ENCODE measurements at regions not wholly inside any gene's neighbourhood (a gene's known extent, or its start where the extent isn't known, plus 50 kb on each side); places are given as distances from the start of the nearest gene placed in this dataset.

- DNase-seq: no peak
- in situ Hi-C loops (cut with HindIII; ENCODE audit: low pct_ligation_motif_present, low pct_unique_long_range_greater_than_20kb, low sequenced_read_pairs): loop anchor here (25.0 kb wide), 1 partner anchor 211 kb away; no protein-coding TSS in a partner anchor
These were observed 50.1 kb upstream of the EFEMP1 start for GRCh38 chr2:55973673-55974072.

GRCh38 chr2:55976681-55977080 lies 53.1 kb upstream of the EFEMP1 start:
- in situ Hi-C loops (cut with HindIII; ENCODE audit: low pct_ligation_motif_present, low pct_unique_long_range_greater_than_20kb, low sequenced_read_pairs): no loop called here

DNA sequence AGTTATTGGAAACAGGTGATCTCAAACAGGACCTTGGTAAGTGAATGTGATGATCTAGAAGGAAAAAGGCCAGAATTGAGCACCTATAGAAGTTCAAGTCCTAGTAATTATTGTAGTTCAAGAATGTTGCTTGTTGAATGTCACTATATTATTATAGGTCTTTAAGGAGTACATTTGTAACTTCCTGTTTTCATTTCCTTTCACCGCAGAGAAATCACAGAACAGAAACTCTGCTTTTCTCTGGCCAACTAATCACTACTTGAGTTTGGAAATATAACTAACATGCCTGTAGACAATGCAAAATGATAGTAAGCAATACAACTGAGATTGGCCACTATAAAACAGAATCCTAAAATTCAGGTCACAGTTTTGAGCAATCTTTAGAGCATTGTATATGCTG lies 61.8 kb upstream of the EFEMP1 start:
- in situ Hi-C loops (cut with HindIII; ENCODE audit: low pct_ligation_motif_present, low pct_unique_long_range_greater_than_20kb, low sequenced_read_pairs): no loop called here
- DNase-seq: no peak

More at GRCh38 chr2:55976681-55977080, 53.1 kb upstream of the EFEMP1 start:
- no peak for DNase-seq

DNA sequence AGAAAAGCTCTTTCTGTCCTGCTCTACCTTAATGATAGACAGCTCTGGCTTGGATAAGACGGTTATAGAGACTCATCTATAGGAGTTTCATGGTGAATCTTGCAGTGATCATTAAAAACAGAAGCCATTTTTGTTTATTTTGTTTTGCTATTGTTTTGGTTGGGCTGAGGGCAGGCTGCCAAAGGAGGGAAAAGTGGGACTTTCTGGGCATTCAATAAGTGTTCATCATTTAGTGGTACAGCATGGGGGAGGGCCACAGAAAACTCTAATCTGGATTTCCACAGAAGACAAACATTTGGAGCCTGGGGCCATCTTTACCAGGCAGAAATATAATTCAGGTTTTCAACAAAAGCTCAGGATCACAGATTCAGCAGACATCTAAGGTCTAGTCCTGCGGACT lies 62.4 kb upstream of the EFEMP1 start:
- DNase-seq: no peak
- in situ Hi-C loops (cut with HindIII; ENCODE audit: low pct_ligation_motif_present, low pct_unique_long_range_greater_than_20kb, low sequenced_read_pairs): no loop called here

DNA sequence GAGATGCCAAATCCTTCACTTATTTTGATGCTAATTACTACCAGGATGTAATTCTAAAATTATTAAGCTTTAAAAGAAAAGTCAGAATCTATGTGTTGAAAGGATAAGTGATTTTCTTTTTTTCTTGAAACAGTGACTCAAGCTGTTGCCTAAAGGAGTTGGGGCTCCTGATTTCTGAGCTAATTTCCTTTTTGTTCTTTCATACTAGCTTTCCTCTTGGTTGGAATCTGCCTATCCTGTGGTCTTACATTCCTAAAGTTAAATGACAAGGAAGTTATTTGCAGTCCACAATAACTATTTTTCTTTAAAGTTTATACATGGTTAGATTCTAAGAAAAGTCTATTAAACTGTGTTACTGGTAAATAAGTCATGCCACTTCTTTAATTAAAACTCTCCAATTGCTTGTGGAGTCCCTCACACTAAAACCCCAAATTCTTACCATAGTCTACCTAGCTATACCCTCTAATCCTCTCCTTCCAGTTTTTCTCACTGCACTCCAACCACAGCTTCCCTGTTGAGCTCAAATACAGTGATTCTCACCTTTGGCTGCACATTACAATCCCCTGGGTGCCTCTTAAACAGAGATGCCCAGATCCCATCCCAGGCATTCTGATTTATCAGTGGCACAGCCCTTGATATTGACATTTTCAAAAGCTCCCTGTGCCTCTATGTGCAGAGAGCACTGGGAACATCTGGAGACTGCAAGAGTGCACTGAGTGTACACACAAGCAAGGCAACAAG lies 63.3 kb upstream of the EFEMP1 start:
- no peak for DNase-seq
- in situ Hi-C loops (cut with HindIII; ENCODE audit: low pct_ligation_motif_present, low pct_unique_long_range_greater_than_20kb, low sequenced_read_pairs): no loop called here

- in situ Hi-C loops (cut with HindIII; ENCODE audit: low pct_ligation_motif_present, low pct_unique_long_range_greater_than_20kb, low sequenced_read_pairs): no loop called here
These were observed 65.8 kb upstream of the EFEMP1 start for GRCh38 chr2:55989405-55989804.

GRCh38 chr2:55992455-55992854 lies 68.9 kb upstream of the EFEMP1 start:
- in situ Hi-C loops (cut with HindIII; ENCODE audit: low pct_ligation_motif_present, low pct_unique_long_range_greater_than_20kb, low sequenced_read_pairs): no loop called here
- DNase-seq: peak; percentile 7

More at GRCh38 chr2:55989405-55989804, 65.8 kb upstream of the EFEMP1 start:
- DNase-seq: no peak

DNA sequence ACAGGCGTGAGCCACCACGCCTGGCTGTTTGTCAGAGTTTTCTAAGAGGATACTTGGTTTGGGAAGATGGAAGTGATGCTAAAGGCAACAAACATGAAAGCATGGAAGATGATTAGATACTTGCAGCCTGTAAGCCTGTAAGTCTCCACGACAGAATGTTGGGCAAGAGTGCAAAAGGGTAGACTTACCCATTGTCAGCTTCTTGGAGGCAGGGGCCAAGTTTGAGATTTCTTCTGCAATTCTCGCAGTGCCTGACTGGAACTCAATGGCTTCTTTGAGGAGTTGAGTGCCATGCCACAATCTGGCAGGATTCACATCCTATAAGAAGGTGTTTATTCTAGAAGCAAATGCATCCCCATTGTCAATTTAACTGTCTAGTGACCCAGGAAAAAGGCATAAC lies 70.1 kb upstream of the EFEMP1 start:
- in situ Hi-C loops (cut with HindIII; ENCODE audit: low pct_ligation_motif_present, low pct_unique_long_range_greater_than_20kb, low sequenced_read_pairs): no loop called here
- DNase-seq: no peak

DNA sequence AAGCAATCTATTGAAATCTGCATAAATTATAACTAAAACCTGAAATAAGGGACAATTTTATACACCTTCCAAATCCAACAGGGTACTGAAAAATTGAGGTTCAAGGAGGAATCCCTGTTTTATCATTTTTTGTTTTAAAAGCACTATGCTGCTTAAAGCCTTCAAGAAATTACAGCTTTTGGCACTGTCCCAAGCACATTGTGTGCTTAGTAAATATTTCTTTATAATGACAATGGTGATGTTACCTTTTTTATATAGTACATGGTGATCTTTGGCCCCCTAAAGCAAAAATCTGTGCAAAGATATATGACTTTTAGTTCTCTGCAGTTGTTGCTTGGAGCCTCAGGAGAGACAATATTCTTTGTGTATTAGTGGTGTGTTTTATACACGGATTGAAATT lies 71.6 kb upstream of the EFEMP1 start:
- DNase-seq: no peak
- in situ Hi-C loops (cut with HindIII; ENCODE audit: low pct_ligation_motif_present, low pct_unique_long_range_greater_than_20kb, low sequenced_read_pairs): no loop called here

DNA sequence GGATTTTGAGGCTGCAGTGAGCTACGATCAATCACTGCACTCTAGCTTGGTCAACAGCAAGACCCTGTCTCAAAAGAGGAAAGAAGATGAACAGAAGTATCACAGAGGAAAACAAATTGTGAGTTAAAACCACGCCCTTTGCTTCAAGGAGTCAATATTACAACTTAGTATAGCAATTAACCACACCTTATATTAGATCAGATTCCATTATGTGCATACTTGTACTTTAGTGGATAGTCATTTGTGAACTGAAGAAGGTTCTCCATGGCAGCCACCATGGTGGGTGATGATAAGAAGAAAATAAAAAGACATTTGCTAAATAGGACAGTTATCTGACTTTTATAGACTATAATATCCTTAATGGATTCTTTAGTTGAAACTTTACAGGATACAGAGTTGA lies 72.3 kb upstream of the EFEMP1 start:
- DNase-seq: no peak
- in situ Hi-C loops (cut with HindIII; ENCODE audit: low pct_ligation_motif_present, low pct_unique_long_range_greater_than_20kb, low sequenced_read_pairs): no loop called here

- DNase-seq: no peak
- in situ Hi-C loops (cut with HindIII; ENCODE audit: low pct_ligation_motif_present, low pct_unique_long_range_greater_than_20kb, low sequenced_read_pairs): no loop called here
These were observed 75.6 kb upstream of the EFEMP1 start for GRCh38 chr2:55999231-55999630.

GRCh38 chr2:55999790-56000189 lies 76.2 kb upstream of the EFEMP1 start:
- in situ Hi-C loops (cut with HindIII; ENCODE audit: low pct_ligation_motif_present, low pct_unique_long_range_greater_than_20kb, low sequenced_read_pairs): no loop called here
- DNase-seq: no peak

DNA sequence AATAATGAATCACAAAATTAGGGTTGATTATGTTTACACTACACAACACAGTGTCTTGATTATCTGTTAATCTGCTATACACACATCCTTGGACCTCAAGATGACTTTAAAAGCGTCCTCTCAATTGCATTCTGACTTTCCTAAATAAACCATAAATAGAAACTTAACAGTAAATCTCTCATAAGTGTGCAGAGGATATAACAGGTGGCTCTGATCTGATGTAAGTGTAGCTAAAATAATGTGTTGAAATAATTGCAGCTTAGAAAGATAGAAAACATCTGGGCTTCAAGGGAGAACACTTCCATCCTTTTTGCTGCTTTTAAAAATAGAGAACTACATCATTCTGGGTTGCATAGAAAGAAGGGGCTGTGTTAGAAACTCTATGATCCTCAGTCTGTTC lies 78.4 kb upstream of the EFEMP1 start:
- no peak for DNase-seq
- in situ Hi-C loops (cut with HindIII; ENCODE audit: low pct_ligation_motif_present, low pct_unique_long_range_greater_than_20kb, low sequenced_read_pairs): no loop called here

DNA sequence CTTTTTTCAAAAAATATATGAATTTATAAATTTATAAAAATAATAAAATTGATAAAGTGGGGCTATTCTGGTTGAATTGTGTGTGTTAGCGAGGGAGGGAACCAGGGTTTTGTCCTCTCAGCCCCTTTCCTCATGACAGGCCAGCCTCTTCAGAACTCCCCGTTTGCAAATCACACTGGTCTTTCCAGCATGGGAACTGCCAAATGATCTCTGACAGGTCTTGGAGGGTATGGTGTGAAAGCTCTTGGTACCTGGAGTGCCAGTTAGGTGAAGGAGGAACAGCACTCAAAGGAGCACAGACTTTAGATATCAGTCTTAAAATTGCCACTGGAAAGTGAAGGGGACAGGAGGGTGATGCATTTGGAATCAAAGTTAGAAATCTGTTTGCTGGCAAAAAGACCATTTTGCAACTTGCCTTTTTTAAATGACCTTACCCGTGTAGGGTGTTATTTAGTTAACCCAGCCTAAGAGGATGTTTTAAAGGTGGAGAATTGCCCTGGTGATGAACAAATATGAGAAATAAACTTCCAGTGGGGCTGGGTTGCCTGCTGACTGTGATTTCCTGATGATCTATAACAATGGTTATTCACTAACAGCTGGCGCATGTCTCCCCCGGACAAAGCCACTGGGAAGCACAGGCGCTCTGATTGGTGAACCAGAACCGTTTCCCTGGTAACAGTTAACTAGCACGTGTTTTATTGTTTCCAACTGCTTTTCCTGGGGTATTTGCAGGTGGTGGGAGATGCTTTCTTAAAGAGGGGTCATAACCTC lies 85.3 kb upstream of the EFEMP1 start:
- in situ Hi-C loops (cut with HindIII; ENCODE audit: low pct_ligation_motif_present, low pct_unique_long_range_greater_than_20kb, low sequenced_read_pairs): no loop called here
- peak; percentile 45 for DNase-seq

DNA sequence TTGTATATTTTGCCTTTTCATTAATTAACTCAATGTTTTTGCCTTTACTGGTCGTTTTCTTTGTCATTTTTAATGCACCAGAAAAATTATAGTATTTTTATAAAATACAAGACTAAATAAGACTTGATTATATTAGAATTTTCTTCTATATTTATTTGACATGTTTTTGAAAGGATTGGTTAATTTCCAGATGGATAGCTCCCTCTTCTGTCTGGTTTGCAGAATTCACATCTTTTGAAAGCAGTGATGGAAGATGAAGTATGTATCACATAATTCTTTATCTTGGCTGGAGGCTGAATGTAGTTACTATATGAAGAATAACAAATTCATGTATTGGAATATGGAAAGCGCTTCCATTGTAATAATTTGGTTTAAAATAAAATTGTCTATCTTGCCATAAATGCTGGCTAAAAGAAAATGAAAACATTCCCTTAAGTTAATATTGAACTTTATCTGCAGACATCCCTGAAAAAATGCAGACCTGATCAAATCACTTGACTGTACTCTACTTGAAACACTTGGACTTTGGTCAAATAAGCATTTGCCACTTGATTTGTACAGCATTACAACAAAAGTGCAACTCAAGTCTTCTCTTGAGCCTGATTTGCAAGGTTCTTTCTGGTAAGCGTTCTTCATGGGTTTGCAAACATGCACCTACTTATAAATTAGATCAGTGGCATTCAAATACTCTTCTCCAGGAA lies 86.3 kb upstream of the EFEMP1 start:
- in situ Hi-C loops (cut with HindIII; ENCODE audit: low pct_ligation_motif_present, low pct_unique_long_range_greater_than_20kb, low sequenced_read_pairs): no loop called here

DNA sequence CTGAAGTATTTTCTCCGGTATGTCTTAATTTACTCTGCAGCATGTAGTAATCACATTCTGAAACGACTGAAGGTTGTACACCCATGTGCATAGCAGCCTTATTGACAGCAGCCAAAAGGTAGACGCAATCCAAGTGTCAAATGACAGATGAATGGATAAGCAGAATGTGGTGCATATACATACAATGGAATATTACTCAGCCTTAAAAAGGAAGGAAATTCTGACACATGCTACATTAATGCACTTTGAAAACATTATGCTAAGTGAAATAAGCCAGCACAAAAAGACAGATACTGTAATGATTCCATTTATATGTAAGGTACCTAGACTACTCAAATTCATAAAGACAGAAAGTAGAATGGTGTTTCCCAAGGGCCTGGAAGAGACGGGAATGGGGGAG lies 88.0 kb upstream of the EFEMP1 start:
- in situ Hi-C loops (cut with HindIII; ENCODE audit: low pct_ligation_motif_present, low pct_unique_long_range_greater_than_20kb, low sequenced_read_pairs): no loop called here
- no peak for DNase-seq

More for the DNA sequence above, 86.3 kb upstream of the EFEMP1 start:
- DNase-seq: peak; percentile 48

- no peak for DNase-seq
- in situ Hi-C loops (cut with HindIII; ENCODE audit: low pct_ligation_motif_present, low pct_unique_long_range_greater_than_20kb, low sequenced_read_pairs): no loop called here
These were observed 88.7 kb upstream of the EFEMP1 start for GRCh38 chr2:56012221-56012765.

- no peak for DNase-seq
- in situ Hi-C loops (cut with HindIII; ENCODE audit: low pct_ligation_motif_present, low pct_unique_long_range_greater_than_20kb, low sequenced_read_pairs): no loop called here
These were observed 89.9 kb upstream of the EFEMP1 start for GRCh38 chr2:56013475-56013874.

- in situ Hi-C loops (cut with HindIII; ENCODE audit: low pct_ligation_motif_present, low pct_unique_long_range_greater_than_20kb, low sequenced_read_pairs): no loop called here
- no peak for DNase-seq
These were observed 90.6 kb upstream of the EFEMP1 start for GRCh38 chr2:56014046-56014730.
